Hepatocyte (in vitro differentiated cells): ENCODE measurements at regions not wholly inside any gene's neighbourhood (a gene's known extent, or its start where the extent isn't known, plus 50 kb on each side); places are given as distances from the start of the nearest gene placed in this dataset.

Experiments used
- DNase-seq: peaks from one replicate; pipeline ENCODE4 v3.0.0-alpha.2; 2016; ENCODE audit warnings: low spot score
- H2AFZ ChIP-seq: fragments of 200-600 bp; sonication (generic); 2 replicates; pipeline ENCODE4 v1.6.0; 2016; ENCODE audit warnings: antibody characterized with exemption, mild to moderate bottlenecking
- H3K27ac ChIP-seq: fragments of 200-600 bp; sonication (generic); 2 replicates; pipeline ENCODE4 v1.5.1; 2016; ENCODE audit warnings: mild to moderate bottlenecking
- H3K27me3 ChIP-seq: fragments of 200-600 bp; sonication (generic); 2 replicates; pipeline ENCODE4 v1.6.1; 2016
- H3K36me3 ChIP-seq: fragments of 200-600 bp; sonication (generic); replicated peaks from 2 replicates; pipeline ENCODE4 v1.5.1; 2016; ENCODE audit warnings: low read depth; ENCODE audit not compliant: insufficient read depth
- H3K4me1 ChIP-seq: fragments of 200-600 bp; sonication (generic); 2 replicates; pipeline ENCODE4 v1.5.1; 2016; ENCODE audit warnings: mild to moderate bottlenecking, moderate library complexity; ENCODE audit not compliant: insufficient read depth
- H3K4me2 ChIP-seq: fragments of 200-600 bp; sonication (generic); 2 replicates; pipeline ENCODE4 v1.6.0; 2016
- H3K4me3 ChIP-seq: fragments of 200-600 bp; sonication (generic); 2 replicates; pipeline ENCODE4 v1.5.1; 2016; ENCODE audit warnings: mild to moderate bottlenecking
- H3K79me2 ChIP-seq: fragments of 200-600 bp; sonication (generic); 2 replicates; pipeline ENCODE4 v1.6.0; 2017; ENCODE audit warnings: mild to moderate bottlenecking
- H3K9me2 ChIP-seq: fragments of 200-600 bp; sonication (generic); replicated peaks from 2 replicates; pipeline ENCODE4 v1.6.0; 2017; ENCODE audit warnings: mild to moderate bottlenecking; ENCODE audit not compliant: insufficient read depth
- H3K9me3 ChIP-seq: fragments of 200-600 bp; sonication (generic); 2 replicates; pipeline ENCODE4 v1.5.1; 2016; ENCODE audit warnings: low read depth, mild to moderate bottlenecking
- H4K20me1 ChIP-seq: fragments of 200-600 bp; sonication (generic); 2 replicates; pipeline ENCODE4 v1.6.0; 2016; ENCODE audit warnings: mild to moderate bottlenecking; ENCODE audit not compliant: insufficient read depth, poor library complexity, severe bottlenecking
- CTCF ChIP-seq: fragments of 200-600 bp; sonication (generic); IDR thresholded peaks from 2 replicates; pipeline ENCODE4 v1.5.1; 2016; ENCODE audit warnings: antibody characterized with exemption, mild to moderate bottlenecking; ENCODE audit not compliant: poor library complexity
- EZH2 ChIP-seq: fragments of 200-600 bp; sonication (generic); IDR thresholded peaks from 2 replicates; pipeline ENCODE4 v1.6.1; 2016; ENCODE audit warnings: antibody characterized with exemption, mild to moderate bottlenecking, borderline replicate concordance
- EZH2phosphoT487 ChIP-seq: fragments of 200-600 bp; sonication (generic); IDR thresholded peaks from one replicate; pipeline ENCODE4 v1.6.1; 2018; ENCODE audit warnings: antibody characterized with exemption, mild to moderate bottlenecking, low read depth, moderate library complexity; ENCODE audit not compliant: unreplicated experiment, severe bottlenecking
- WGBS: methylation state at CpG from one replicate; pipeline ENCODE4 v1.1.6; 2016; ENCODE audit warnings: low lambda C conversion rate; ENCODE audit errors: missing lambda C conversion rate; 5-methylcytosine and 5-hydroxymethylcytosine counted together

GRCh38 chr6:71420693-71421328, 132.2 kb downstream of the OGFRL1 start:
- H3K79me2 ChIP-seq = peaks cover 33% of the 10 kb centered on the region
- WGBS = 10% methylated on average over 46 of the region's 46 CpGs
- H2AFZ ChIP-seq = peak overlapping the region; percentile 77
- peak overlapping the region; percentile 68 for H3K27ac ChIP-seq
- H3K9me2 ChIP-seq = no peaks in the 10 kb centered on the region
- no peaks in the 10 kb centered on the region for H3K27me3 ChIP-seq
- no peak for TF ChIP-seq CTCF
- no peak for TF ChIP-seq EZH2
- no peak for TF ChIP-seq EZH2phosphoT487
- peak overlapping the region; percentile 76 for H3K4me3 ChIP-seq
- H3K4me1 ChIP-seq = peaks cover 12% of the 10 kb centered on the region
- no peaks in the 10 kb centered on the region for H3K9me3 ChIP-seq
- H3K36me3 ChIP-seq = no peaks in the 10 kb centered on the region
- no peaks in the 10 kb centered on the region for H4K20me1 ChIP-seq
- DNase-seq = peak; percentile 97
- peak overlapping the region; percentile 72 for H3K4me2 ChIP-seq

GRCh38 chr6:71421611-71422010, 133.0 kb downstream of the OGFRL1 start:
- H3K79me2 ChIP-seq = peaks cover 32% of the 10 kb centered on the region
- DNase-seq = no peak
- H3K4me3 ChIP-seq = peak overlapping the region; percentile 20
- H3K27me3 ChIP-seq = no peaks in the 10 kb centered on the region
- WGBS = 95% methylated on average over 4 of the region's 4 CpGs
- H2AFZ ChIP-seq = peak overlapping the region; percentile 43
- no peak for TF ChIP-seq EZH2
- no peak for TF ChIP-seq EZH2phosphoT487
- TF ChIP-seq CTCF = no peak
- H3K27ac ChIP-seq = no peak overlapping the region
- no peaks in the 10 kb centered on the region for H3K9me3 ChIP-seq
- no peaks in the 10 kb centered on the region for H3K36me3 ChIP-seq
- H4K20me1 ChIP-seq = no peaks in the 10 kb centered on the region
- no peaks in the 10 kb centered on the region for H3K9me2 ChIP-seq
- H3K4me1 ChIP-seq = peaks cover 12% of the 10 kb centered on the region
- peak overlapping the region; percentile 72 for H3K4me2 ChIP-seq

GRCh38 chr6:71430018-71430417, 141.4 kb downstream of the OGFRL1 start:
- no peak for DNase-seq
- no peak overlapping the region for H2AFZ ChIP-seq
- no peaks in the 10 kb centered on the region for H3K36me3 ChIP-seq
- H3K4me1 ChIP-seq = no peaks in the 10 kb centered on the region
- TF ChIP-seq EZH2phosphoT487 (no peak), EZH2 (no peak), CTCF (no peak)
- no peaks in the 10 kb centered on the region for H4K20me1 ChIP-seq
- H3K4me3 ChIP-seq = no peak overlapping the region
- 70% methylated on average over 3 of the region's 3 CpGs for WGBS
- no peaks in the 10 kb centered on the region for H3K9me3 ChIP-seq
- no peaks in the 10 kb centered on the region for H3K9me2 ChIP-seq
- no peak overlapping the region for H3K4me2 ChIP-seq
- H3K27ac ChIP-seq = no peak overlapping the region
- no peaks in the 10 kb centered on the region for H3K79me2 ChIP-seq
- H3K27me3 ChIP-seq = no peaks in the 10 kb centered on the region
